Skeletal muscle tissue (tissue), 3 donors: ENCODE measurements at regions not wholly inside any gene's neighbourhood (a gene's known extent, or its start where the extent isn't known, plus 50 kb on each side); places are given as distances from the start of the nearest gene placed in this dataset.
"Not testable (repeated sequence)": the region's sequence is repeated elsewhere in the genome, so short reads cannot be mapped to it uniquely, and the experiment has no call there.

Experiments used
- H3K27ac ChIP-seq: one replicate; pipeline ENCODE4 v1.7.0; 2013; ENCODE audit warnings: mild to moderate bottlenecking, low read depth, low read length, inconsistent platforms
- H3K27me3 ChIP-seq, 3 donors: one replicate each; pipeline ENCODE4 v1.7.0; 2013; ENCODE audit warnings: low read length in 3 of 3; ENCODE audit not compliant: control insufficient read depth in 3 of 3, insufficient read depth in 3 of 3
- H3K36me3 ChIP-seq, 3 donors: one replicate each; pipeline ENCODE4 v1.7.0; 2013; ENCODE audit warnings: low read length in 3 of 3; ENCODE audit not compliant: control insufficient read depth in 3 of 3, insufficient read depth in 3 of 3
- H3K4me1 ChIP-seq, 3 donors: one replicate each; pipeline ENCODE4 v1.7.0; 2013; ENCODE audit warnings: low read length in 3 of 3, mild to moderate bottlenecking in 3 of 3; ENCODE audit not compliant: control insufficient read depth in 3 of 3, insufficient read depth in 3 of 3
- H3K4me3 ChIP-seq, 3 donors: one replicate each; pipeline ENCODE4 v1.7.0; 2013; ENCODE audit warnings: low read length in 3 of 3
- H3K9ac ChIP-seq, 3 donors: one replicate each; pipeline ENCODE4 v1.7.0; 2013; ENCODE audit warnings: low read length in 3 of 3, mild to moderate bottlenecking in 3 of 3, moderate library complexity in 2 of 3, low read depth in 1 of 3
- H3K9me3 ChIP-seq, 3 donors: one replicate each; pipeline ENCODE4 v1.7.0; 2013; ENCODE audit warnings: low read length in 3 of 3; ENCODE audit not compliant: control insufficient read depth in 3 of 3
- donor health status: Osteomylitis.

DNA sequence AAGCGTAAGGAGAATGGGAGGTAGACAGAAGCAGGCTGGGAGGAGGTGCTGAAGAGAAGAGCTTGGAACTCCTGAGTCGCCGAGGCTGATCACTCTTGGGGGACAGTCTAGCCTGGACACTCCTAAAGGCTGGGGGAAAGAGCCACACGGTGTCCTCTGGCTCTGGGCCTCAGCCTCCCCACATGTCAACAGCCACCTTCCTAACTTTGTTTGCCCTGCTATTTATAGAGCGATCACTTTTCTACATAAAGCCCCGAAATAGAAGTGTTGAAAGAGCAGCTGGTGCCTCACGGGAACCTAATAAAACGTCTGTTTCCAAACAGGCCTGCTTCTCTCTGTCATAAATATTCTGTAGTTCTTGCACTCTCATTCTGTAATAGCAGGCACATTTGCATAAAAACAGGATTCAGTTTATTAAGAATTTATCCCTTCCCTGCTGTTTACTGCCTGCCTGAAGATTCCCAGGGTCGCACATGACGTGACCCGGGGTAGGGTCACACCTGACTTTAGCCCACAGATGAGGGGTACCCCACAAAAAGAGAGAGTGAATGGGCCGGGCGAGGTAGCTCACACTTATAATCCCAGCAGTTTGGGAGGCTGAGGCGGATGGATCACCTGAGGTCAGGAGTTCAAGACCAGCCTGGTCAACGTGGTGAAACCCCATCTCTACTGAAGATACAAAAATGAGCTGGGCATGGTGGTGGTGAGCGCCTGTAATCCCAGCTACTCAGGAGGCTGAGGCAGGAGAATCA, 212.5 kb downstream of the TOMM20 start:
- peak overlapping the region; percentile 58 to 82 (median 74) for H3K9ac ChIP-seq
- H3K36me3 ChIP-seq, result no peaks in the 10 kb centered on the region
- peak overlapping the region in 1 of 3 donors; percentile 31 for H3K4me3 ChIP-seq
- no peaks in the 10 kb centered on the region for H3K9me3 ChIP-seq
- peaks cover 59 to 76% (median 74%) of the 10 kb centered on the region in 3 donors for H3K4me1 ChIP-seq
- H3K27me3 ChIP-seq, result no peaks in the 10 kb centered on the region
- H3K27ac ChIP-seq, result peak overlapping the region; percentile 90

DNA sequence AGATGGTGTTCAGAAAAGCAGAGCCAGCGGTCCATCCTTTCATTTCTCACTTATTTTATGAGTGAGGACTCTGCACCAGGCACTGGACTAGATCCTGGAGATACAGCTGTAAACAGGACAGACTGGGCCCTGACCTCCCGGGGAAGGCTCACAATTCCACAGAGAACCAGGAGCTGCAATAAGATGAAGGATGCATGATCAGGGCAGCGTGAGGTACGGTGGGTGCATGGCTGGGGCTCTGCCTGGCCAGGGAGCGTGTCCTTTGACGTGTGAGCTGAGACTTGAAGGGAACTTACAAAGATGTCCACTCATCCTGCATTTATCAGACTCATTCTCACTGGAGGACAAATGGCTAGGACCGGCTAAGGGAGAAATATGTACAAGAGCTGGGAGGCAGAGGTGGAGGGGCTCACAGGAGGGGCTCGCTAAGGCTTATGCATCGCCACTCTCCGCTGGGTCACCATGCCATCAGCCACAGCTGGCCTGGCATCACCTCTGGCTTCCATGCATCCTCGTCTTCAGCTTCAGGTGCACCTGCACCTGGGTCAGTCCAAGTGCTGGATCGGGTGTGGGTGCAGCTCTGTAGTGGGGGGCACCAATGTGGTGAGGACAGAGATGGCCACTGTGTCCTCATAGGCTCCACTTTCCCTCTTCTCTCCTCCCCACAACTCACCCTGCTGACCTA, 213.9 kb downstream of the TOMM20 start:
- H3K4me3 ChIP-seq, result no peak overlapping the region
- peak overlapping the region; percentile 90 for H3K27ac ChIP-seq
- H3K9me3 ChIP-seq, result no peaks in the 10 kb centered on the region
- no peak overlapping the region for H3K9ac ChIP-seq
- peaks cover 56 to 69% (median 63%) of the 10 kb centered on the region in 3 donors for H3K4me1 ChIP-seq
- H3K36me3 ChIP-seq, result no peaks in the 10 kb centered on the region
- H3K27me3 ChIP-seq, result no peaks in the 10 kb centered on the region

DNA sequence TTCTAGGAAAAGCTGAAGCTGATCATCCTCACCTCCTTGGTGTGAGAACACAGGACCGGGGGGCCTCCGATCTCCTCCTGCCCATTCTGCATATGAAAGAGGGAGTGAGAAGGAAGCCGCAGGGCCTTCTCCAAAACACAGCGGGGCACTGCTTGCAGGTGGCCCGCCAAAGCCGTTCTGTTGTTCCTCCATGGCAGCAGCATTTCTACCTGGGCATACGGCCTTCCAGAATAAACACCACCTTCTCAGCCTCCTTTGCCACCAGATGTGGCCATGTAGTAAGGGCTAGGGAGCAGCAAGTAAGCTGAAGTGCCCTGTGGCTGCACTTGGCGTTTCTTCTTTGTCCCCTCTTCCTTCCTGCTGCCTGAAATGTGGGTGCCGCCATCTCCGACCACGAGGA, 214.9 kb downstream of the TOMM20 start:
- H3K9ac ChIP-seq, result no peak overlapping the region
- H3K4me1 ChIP-seq, result peaks cover 47 to 61% (median 54%) of the 10 kb centered on the region in 3 donors
- no peaks in the 10 kb centered on the region for H3K9me3 ChIP-seq
- H3K27ac ChIP-seq, result no peak overlapping the region
- H3K36me3 ChIP-seq, result no peaks in the 10 kb centered on the region
- no peak overlapping the region for H3K4me3 ChIP-seq
- no peaks in the 10 kb centered on the region for H3K27me3 ChIP-seq

DNA sequence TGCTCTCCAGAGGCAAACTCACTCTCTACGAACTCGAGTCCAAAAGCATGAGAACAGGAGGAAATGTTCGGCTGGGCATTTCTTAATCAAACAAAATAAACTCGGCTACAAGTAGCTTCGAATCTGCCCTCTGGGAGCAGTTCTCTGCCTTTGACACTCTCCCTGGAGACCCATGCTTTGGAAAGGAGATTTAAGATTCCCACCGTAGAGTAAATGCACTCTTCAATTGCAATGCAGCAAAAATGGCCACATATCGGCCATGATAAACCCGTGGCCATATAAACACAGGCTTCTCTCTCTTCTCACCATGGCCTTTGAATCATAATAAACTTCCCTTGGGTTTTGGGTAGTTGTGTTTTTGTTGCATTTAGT, 215.4 kb downstream of the TOMM20 start:
- no peaks in the 10 kb centered on the region for H3K9me3 ChIP-seq
- no peak overlapping the region for H3K27ac ChIP-seq
- peaks cover 47 to 61% (median 53%) of the 10 kb centered on the region in 3 donors for H3K4me1 ChIP-seq
- no peaks in the 10 kb centered on the region for H3K36me3 ChIP-seq
- no peak overlapping the region for H3K9ac ChIP-seq
- H3K4me3 ChIP-seq, result no peak overlapping the region
- H3K27me3 ChIP-seq, result no peaks in the 10 kb centered on the region

DNA sequence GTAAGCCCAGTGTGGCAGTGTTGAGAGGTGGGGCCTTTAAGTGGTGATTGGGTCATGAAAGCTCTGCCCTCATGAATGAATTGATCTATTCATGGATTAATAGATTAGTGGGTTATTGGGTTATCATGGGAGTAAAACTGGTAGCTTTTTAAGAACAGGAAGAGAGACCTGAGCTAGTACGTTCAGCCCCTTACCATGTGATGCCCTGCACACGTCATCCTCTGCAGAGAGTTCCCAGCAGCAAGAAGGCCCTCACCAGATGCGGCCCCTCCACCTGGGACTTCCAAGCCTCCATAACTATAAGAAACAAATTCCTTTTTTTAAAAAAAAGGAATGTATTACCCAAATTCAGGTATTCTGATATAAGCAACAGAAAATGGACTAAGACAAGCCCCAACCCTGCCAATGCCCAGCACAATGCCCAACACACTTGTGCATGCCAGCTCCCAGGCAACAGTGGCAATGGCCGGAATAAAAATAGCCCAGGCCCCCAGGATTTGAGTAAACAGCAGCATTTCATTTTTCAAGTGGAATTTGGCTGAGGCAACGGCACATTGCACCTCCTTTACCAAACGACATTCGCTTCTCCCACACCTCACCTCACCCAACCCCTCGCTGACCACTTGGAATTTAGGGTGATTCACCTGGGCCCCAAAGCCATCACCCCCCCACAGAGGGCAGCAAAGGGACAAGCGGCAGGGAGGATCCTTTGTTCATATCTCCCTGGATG, 215.9 kb downstream of the TOMM20 start:
- Histone ChIP-seq H3K9ac (no peak overlapping the region), H3K27ac (no peak overlapping the region), H3K4me1 (peaks cover 43 to 56% (median 48%) of the 10 kb centered on the region in 3 donors)

DNA sequence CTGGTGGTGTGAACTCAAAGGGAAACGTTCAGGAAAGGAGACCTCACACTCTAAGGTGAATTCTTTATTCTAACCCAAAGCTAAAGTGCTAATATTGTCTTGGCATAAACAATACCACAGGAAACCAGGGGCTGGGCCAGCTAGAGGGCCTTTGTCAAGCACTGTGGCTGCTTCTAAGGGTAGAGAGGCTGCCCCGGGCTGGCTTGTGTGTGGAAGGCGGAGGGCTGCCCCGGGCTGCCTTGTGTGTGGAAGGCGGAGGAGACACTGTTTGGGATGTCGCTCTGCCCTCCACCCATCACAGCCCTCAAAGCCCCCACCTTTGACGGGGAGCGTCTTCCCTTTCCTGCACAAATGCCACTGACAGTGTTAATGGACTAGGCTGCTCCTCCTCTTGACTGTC, 216.8 kb downstream of the TOMM20 start:
- H3K9ac ChIP-seq, result no peak overlapping the region
- no peaks in the 10 kb centered on the region for H3K27me3 ChIP-seq
- no peak overlapping the region for H3K4me3 ChIP-seq
- peak overlapping the region; percentile 26 for H3K27ac ChIP-seq
- H3K4me1 ChIP-seq, result peaks cover 39 to 47% (median 39%) of the 10 kb centered on the region in 3 donors
- no peaks in the 10 kb centered on the region for H3K9me3 ChIP-seq
- H3K36me3 ChIP-seq, result no peaks in the 10 kb centered on the region

More for the DNA sequence above, 215.9 kb downstream of the TOMM20 start:
- H3K36me3 ChIP-seq, result no peaks in the 10 kb centered on the region
- H3K4me3 ChIP-seq, result no peak overlapping the region
- no peaks in the 10 kb centered on the region for H3K9me3 ChIP-seq
- H3K27me3 ChIP-seq, result no peaks in the 10 kb centered on the region

DNA sequence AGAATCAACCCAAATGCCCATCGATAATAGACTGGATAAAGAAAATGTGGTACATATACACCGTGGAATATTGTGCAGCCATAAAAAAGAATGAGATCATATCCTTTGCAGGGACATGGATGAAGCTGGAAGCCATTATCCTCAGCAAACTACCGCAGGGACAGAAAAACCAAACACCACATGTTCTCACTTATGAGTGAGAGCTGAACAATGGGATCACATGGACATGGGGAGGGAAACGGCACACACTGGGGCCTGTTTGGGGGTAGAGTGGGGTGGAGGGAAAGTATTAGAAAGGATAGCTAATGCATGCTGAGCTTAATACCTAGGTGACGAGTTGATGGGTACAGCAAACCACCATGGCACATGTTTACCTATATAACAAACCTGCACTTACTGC, 217.5 kb downstream of the TOMM20 start:
- not testable (repeated sequence) for H3K36me3 ChIP-seq, H3K9me3 ChIP-seq, H3K27me3 ChIP-seq, H3K4me3 ChIP-seq, H3K27ac ChIP-seq, H3K9ac ChIP-seq
- peaks cover 33 to 41% (median 33%) of the 10 kb centered on the region in 3 donors for H3K4me1 ChIP-seq

DNA sequence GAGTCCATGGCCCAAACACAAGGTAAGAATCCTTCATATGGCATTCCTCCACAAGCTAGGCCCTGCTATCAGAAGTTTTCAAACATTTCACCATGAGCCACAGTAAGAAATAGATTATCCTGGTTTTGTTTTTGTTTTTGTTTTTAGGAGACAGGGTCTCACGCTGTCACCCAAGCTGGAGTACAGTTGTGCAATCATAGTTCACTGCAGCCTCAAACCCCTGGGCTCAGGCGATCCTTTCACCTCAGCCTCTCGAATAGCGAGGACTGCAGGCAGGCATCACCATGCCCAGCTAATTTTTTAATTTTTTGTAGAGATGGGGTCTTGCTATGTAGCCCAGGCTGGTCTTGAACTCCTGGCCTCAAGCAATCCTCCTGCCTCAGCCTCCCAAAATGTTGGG, 218.8 kb downstream of the TOMM20 start:
- no peaks in the 10 kb centered on the region for H3K27me3 ChIP-seq
- no peak overlapping the region for H3K4me3 ChIP-seq
- peaks cover 20 to 30% (median 23%) of the 10 kb centered on the region in 3 donors for H3K4me1 ChIP-seq

DNA sequence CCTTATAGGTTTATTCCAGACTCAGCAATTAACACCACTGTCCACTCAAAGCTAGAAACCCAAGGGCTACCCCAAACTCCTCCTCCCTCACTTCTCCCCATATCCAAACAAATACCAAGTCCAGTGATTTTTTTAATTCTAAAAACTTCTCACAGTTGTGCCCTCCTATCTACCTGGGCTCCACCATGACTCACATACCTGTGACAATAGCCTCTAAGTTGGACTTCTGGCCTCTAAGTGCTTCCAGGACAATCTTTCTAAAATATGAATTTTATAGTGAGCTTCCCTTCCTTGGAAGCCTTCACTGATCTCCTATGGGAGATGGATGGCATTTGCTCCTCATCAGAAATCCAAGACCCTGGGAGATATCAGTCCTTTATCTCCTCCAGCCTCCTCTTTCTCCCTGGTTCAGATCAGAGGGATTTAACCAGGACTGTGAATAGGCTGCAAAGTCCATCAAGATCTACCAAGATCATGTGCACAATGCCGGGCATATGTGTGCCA, 219.3 kb downstream of the TOMM20 start:
- Histone ChIP-seq H3K4me3 (no peak overlapping the region), H3K9ac (no peak overlapping the region), H3K27me3 (no peaks in the 10 kb centered on the region), H3K27ac (no peak overlapping the region), H3K36me3 (no peaks in the 10 kb centered on the region), H3K4me1 (peaks cover 18 to 25% (median 23%) of the 10 kb centered on the region in 3 donors), H3K9me3 (no peaks in the 10 kb centered on the region)

More for the DNA sequence above, 218.8 kb downstream of the TOMM20 start:
- Histone ChIP-seq H3K36me3 (no peaks in the 10 kb centered on the region), H3K27ac (no peak overlapping the region), H3K9me3 (no peaks in the 10 kb centered on the region), H3K9ac (no peak overlapping the region)
